ENCODE measurements at regions not wholly inside any gene's neighbourhood (a gene's known extent, or its start where the extent isn't known, plus 50 kb on each side); places are given as distances from the start of the nearest gene placed in this dataset.

GRCh38 chr6:156053626-156054025 is 598.0 kb upstream of the NOX3 start:
- TF ChIP-seq, protein P1, sequence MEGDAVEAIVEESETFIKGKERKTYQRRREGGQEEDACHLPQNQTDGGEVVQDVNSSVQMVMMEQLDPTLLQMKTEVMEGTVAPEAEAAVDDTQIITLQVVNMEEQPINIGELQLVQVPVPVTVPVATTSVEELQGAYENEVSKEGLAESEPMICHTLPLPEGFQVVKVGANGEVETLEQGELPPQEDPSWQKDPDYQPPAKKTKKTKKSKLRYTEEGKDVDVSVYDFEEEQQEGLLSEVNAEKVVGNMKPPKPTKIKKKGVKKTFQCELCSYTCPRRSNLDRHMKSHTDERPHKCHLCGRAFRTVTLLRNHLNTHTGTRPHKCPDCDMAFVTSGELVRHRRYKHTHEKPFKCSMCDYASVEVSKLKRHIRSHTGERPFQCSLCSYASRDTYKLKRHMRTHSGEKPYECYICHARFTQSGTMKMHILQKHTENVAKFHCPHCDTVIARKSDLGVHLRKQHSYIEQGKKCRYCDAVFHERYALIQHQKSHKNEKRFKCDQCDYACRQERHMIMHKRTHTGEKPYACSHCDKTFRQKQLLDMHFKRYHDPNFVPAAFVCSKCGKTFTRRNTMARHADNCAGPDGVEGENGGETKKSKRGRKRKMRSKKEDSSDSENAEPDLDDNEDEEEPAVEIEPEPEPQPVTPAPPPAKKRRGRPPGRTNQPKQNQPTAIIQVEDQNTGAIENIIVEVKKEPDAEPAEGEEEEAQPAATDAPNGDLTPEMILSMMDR (IDR thresholded peaks at IDR 0.05): no peak
- TF ChIP-seq POLR2AphosphoS5 (IDR thresholded peaks at IDR 0.05): no peak
